ENCODE measurements at regions not wholly inside any gene's neighbourhood (a gene's known extent, or its start where the extent isn't known, plus 50 kb on each side); places are given as distances from the start of the nearest gene placed in this dataset.
"Not testable (repeated sequence)": the region's sequence is repeated elsewhere in the genome, so short reads cannot be mapped to it uniquely, and the experiment has no call there.

DNA sequence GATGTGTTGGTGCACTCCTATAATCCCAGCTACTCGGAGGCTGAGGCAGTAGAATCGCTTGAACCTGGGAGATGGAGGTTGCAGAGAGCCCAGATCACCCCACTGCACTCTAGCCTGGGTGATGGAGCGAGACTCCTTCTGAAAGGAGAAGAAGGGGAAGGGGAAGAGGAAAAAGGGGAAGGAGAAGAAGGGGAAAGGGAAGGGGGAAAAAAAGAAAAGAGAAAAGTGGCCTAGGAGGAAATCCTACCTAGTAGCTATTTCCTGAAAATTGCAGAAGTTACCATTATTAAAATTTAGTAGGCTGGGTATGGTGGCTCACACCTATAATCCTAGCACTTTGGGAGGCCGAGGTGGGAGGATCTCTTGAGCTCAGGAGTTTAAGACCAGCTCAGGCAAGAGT, 67.4 kb downstream of the ARRDC3 start:
- no peak for DNase-seq

DNA sequence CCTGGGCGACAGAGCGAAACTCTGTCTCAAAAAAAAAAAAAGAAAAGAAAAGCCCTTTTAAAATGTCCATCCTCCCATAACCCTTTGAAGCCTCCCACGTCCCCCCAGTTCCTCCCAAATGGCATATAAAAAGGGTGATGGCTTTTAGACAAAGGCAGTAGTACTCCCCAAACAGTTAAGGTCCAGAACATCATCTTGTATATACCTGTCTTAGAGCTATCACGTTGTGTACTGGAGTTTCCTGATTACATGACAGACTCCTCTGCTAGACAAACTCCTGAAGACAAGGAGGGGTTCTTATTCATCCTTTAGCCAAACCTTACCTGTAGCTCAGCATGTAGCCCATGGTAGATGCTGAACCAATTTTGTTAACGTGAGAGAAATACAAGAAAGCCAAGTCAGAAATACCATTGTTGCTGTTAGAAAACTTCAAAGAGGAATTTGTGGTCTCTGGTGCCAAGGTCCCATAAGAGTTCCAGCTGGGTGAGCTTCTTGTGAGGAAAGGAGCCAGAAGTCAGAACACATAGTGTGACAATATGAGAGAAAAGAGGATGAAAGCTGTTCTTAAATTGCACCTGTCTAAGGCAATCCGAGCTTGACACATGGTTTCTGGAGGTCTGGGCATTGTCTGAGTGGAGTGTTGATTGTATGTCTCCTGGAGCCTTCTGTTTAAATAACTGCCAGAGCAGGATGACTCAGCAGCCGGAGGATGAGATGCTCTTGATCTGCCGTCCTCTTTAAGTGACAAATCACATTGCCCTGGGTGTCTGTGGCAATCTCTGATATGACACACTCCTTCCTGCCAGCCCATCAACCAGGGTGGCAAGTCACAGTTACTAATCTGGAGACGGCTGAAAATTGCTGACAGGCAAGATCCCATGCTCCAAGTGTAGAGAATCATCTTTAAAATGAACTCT, 69.1 kb downstream of the ARRDC3 start:
- peak; percentile 30 for DNase-seq

DNA sequence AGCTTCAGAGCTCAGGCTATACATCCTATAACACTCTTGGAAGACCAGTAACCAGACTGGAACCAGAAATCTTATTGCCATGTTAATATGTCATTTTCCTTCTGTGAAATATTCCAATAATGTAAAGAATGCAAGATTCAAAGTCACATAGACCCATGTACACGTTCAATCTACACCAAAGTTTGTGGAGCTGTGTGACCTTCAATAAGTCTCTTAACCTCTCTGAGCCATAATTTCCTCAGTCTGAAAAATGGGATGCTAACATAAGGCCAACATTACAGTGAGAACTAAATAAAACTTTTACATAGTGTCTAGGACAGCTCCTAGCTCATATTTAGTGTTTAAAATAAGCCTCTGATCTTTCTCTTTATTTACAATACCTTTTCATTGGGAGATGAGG, 70.4 kb downstream of the ARRDC3 start:
- DNase-seq, result no peak

DNA sequence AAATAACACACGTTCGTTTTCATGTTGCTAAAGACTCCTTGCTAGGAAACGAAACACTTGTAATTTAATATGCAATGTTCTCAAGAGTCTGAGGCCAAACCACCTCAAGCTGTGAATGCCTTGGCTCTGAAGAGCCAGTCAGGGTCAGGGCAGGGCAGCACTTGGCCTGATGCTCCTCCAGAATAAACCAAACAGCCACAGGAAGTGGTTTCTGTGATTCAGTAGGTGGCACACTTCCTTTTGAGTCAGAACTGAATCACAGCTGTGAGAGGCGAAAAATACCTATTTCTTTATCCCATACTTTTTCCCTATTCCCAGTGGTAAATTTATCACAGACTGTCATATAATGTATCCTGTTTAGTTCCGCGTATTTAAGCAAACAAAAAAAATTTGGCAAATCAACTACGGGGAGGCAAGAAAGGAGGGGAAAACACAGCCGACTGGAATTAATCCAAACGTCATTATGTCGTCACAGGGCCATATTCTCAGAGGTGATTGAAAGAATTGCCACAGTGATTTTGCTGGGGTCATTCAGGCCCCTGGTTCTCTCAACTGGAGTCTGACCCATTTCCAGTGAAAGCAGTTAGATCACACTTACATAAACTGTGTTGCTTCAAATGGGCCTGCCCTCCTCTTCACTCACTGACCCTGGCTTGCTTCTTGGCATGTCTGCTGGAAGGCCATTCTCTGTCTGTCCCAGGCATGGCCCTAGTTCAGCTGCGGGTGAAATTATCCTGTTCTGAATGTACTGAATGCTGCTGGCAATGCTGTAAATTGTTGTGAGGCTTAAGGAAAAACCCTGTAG, 71.2 kb downstream of the ARRDC3 start:
- DNase-seq, result peak; percentile 31

DNA sequence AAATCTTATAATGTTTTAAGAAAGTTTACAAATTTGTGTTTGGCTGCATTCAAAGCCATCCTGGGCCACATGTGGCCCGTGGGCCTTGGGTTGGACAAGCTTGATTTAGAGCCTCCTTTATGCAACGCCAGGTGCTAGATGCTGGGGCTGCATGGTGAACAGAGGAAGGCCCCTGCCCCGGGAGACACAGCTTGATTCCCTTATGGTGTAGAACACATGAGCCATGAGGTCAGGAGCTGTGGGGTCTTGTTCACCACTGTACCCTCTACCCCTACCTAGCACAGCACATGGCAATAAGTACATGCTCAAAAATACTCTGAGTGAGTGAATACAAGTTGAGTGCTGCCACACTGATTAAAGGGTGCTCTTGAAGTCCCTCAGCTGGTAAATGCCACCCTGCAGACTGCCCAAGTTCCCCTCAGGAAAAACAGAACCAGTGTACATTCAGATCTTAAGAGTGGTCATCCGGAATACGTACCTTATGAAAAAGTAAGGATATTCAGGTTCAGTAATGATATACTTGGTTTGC, 71.9 kb downstream of the ARRDC3 start:
- no peak for DNase-seq

DNA sequence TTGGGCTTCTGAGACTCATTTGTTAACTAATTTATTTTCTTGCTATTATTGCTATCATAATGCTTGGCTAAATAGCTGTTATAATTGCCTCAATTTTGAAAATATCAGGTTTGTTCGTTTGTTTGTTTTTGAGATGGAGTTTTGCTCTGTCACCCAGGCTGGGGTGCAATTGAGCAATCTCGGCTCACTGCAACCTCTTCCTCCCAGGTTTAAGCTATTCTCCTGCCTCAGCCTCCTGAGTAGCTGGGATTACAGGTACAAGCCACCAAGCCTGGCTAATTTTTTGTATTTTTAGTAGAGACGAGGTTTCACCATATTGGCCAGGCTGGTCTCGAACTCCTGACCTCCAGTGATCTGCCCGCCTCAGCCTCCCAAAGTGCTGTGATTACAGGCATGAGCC, 75.0 kb downstream of the ARRDC3 start:
- DNase-seq, result not testable (repeated sequence)

DNA sequence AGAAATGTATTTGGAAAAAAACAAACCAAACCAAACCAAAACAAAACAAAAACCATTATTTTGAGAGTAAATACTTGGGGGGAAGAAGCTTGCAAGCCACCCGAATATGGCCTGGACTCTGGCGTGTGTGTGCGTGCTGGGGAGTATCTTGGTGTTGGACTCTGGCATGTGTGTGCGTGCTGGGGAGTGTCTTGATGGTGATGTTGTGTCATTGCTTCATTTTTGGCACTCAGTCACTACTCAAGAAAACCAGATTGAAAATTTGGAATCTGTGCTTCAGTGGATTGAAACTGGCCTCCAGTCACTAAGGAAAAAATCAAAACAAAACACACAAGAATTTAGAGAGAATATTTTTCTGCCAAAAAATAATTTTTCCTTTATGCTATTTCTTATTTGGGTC, 76.1 kb downstream of the ARRDC3 start:
- no peak for DNase-seq

DNA sequence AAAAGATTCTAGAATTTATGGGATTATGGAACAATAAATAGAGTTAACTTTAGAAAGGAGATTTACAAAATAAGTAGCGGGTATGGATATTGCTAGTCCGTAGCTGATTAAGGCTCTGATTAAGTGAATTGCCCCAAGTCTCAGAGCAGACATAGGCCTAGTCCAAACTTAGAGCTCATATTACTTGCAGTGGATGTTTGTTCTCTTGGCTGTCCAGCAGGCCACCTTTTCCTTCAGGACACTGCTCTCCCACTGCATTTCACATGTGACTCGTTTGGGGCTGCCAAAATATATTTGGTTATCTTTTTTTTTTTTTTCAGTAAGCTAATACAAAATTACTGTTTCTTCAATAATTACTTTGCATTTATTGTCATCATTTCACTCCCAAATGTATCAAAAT, 76.6 kb downstream of the ARRDC3 start:
- no peak for DNase-seq

DNA sequence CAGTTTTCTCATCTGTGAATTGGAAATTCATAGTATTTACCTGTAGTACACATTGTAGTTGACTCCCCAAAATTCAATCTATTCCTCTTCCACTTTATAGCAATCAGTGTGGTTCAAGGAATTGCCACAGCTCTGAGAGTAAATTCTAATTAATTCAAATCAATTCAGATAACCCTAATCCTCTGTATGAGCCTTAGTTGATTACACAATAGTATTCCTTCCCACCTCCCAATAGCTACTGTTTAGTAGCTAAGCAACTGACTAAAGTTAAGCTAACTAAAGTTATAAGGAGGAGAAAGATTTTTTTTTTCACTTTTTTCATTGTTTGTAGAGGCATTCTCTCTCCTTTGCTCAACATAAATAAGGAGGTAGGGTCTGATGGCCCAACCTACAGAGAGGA, 77.5 kb downstream of the ARRDC3 start:
- no peak for DNase-seq

DNA sequence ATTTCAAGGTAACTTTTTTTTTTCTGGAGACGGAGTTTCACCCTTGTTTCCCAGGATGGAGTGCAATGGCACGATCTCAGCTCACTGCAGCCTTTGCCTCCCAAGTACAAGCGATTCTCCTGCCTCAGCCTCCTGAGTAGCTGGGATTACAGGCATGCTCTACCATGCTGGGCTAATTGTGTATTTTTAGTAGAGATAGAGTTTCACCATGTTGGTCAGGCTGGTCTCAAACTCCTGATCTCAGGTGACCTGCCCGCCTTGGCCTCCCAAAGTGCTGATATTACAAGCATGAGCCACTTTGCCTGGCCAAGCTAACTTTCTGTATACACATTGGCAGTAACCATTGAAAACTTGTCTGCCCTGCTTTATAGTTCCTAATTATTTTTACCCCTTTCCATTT, 79.1 kb downstream of the ARRDC3 start:
- not testable (repeated sequence) for DNase-seq

DNA sequence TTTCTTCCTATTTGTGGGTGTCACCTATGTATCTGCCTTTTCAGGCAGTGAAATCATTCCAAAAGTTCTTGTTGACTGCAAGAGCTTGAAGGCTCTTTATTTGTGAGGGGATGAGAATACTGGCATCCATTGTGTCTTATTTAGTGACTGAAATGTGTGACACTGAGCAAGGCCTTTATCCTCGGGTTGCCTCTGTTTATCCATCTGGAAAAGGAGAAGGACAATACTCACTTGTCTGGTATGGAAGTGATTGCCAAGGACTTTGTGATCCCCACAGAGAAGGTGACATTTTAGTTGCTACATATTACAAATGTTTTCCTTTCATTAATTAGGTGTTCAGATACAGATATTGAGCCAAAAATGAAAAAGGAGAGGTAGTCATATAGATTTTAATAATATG, 80.2 kb downstream of the ARRDC3 start:
- DNase-seq, result no peak

DNA sequence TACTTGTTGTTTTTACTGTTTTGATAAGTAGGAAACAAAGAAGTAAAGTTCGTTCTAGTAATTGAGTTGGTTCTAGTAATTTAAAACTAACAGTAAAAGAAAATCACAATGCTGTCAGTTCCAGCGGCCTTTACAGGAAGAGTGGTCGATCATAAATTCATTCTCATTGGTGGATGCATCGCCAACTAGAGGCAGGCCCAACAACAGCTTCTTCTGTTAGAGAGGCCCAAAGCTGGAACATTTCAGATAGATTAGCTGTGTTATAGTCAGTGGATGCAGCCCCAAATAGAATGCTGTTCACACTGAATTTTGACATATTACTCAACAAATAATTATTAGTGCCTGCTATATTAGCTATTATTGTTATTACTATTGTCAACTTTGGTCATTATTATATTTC, 80.8 kb downstream of the ARRDC3 start:
- DNase-seq, result no peak

DNA sequence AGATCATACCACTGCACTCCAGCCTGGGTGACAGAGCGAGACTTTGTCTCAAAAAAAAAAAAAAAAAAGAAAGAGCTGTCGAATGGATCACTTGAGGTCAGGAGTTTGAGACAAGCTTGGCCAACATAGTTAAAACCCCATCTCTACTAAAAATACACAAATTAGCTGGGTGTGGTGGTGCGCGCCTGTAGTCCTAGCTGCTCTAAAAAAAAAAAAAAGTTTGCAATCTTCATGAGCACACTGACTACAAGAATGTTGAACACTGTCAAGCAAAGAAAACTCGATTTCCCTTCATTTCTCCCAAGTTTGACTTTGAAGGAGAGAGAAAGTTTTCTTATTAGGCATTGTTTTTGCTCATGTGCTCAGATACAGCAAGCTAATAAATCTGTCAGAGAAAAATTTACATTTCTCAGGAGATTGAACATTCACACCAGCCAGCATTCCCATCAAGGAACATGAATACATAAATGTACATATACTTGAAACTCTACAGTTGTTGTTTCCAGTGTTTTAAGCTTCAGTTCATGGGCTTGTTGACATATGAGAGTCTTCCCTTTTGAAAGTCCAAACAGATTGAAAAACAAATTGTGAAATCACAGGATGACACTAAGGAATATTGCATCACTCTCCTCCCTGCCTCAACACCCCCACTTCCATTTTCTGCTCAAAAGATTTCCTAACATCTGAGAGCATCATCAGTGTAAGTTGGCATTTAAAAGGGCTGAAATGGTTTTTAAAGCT, 81.8 kb downstream of the ARRDC3 start:
- no peak for DNase-seq

DNA sequence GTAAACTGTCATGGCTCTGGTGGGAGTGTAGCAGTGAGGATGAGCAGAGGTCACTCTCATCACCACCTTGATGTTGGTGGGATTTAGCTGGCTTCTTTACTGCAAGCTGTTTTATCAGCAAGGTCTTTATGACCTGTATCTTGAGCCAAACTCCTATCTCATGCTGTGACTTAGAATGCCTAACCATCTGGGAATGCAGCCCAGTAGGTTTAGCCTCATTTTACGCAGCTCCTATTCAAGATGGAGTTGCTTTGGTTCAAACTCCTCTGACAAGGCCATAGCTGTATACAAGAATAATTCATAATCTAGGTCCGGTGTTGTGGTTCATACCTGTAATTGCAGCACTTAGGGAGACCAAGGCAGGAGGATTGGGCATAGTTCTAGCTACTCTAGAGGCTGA, 85.1 kb downstream of the ARRDC3 start:
- no peak for DNase-seq

DNA sequence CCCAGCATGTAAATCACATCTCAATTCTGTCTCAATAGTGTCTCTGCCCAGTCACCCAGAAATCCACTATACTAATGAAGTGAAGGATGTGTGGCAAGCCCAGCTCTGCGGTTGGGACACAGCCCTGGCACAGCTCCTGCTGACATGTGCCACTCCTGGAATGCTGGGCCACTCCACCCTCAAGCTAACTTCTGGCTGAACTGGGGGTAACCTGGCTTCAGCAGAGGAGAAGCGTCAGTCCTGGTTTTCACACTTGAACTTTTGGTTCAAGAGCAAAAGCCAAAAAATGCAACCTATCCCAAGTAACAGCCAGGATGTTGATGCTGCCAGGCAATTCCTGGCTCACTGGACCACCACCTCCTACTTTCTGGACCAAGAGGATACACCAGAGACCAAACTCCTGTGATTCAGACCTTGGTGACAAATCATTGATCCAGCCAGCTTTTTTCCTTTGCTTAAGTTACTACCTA, 86.4 kb downstream of the ARRDC3 start:
- DNase-seq, result no peak

DNA sequence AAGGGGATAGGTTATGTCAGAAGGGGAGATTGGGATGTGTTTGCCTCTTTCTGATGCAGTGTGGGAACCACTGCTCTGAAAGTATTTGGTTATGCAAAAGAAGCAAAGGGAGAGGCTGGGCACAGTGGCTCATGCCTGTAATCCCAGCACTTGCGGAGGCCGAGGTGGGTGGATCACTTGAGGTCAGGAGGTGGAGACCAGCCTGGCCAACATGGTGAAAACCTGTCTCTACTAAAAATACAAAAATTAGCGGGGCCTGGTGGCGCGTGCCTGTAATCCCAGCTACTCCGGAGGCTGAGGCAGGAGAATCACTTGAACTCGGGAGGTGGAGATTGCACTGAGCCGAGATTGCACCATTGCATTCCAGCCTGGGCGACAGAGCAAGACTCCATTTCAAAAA, 87.0 kb downstream of the ARRDC3 start:
- DNase-seq, result not testable (repeated sequence)

DNA sequence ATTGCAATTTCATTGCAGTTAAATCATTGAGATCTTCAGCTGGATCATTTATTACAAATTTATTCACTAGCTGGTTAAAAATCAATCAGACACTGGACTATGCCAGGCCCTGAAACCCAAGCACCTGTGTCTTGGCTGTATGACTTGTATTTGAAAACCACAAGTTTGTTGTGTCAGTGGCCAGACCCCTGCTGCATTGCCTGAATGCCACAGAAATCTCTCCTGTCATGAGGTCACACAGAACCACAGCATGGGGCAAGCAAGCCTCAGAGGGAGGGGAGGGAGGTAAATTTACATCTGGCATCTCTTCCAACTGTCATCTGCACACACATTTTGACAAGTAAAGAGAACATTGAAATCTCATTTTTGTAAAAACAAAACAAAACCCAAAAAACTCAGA, 90.0 kb downstream of the ARRDC3 start:
- DNase-seq, result no peak

DNA sequence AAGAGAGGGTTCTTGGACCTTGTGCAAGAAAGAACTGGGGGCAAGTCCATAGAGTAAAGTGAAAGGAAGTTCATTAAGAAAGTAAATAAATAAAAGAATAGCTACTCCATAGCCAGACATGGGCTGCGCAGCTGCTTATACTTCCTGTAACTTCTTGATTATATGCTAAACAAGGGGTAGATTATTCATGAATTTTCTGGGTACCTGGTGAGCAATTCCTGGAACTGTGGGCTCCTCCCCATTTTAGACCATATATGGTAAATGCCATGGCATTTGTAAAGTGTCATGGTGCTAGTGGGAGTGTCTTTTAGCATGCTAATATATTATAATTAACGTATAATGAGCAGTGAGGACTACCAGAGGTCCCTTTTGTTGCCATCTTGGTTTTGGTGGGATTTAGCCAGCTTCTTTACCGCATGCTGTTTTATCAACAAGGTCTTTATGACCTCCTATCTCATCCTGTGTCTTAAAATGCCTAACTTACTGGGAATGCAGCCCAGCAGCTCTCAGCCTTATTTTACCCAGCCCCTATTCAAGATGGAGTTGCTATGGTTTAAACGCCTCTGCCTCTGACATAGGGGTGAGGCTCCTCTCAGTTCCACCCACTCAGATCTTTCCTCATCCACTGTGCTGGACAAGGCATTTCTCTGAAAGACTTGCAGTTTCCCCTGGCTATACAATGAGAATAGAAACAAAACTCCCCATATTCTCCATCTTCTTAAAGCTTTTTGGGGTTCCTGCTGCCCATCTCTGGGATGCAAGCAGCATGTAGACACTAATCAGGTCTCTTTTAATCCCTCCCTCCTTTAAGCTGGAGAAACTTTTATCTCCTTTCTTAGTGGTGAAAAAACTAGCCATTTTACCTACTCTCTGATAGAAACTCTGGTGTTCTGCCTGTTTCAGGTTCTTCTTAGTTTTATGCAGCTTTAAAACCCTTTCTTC, 91.2 kb downstream of the ARRDC3 start:
- DNase-seq, result no peak

DNA sequence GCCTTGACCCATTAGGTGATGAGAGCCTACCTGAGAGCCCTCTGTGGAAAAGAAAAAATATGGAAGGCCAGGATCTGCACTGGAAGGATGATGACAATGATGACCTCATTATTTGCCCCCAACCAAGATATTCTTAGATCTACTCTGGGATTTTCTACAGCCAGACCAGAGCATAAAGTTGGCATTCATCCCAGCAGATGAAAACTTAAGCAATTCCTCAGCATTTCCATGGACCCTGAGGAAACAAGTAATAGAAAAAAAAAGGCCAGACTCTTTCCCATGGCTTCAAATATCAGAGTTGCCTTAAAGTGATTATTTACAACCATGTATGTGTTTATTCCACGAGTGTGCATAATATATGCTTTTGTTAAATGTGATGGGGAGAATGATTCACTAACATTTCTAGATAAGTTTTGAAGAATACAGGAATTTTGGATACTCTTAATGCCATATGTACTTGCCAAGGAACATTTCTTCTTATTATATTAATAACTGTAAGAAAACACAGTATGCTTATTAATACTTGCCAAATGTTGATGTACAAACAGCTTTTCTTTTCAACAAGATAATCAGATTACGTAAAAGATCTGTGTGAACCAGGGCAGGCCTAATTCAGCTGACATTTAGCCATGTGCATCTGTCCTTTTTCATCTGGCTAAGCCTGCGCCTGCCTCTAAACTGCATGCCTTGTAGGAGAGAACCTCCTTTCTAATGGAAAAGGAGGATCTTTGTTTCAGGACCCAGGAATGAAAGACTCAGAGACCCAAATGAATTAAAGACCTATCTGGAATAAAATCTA, 94.8 kb downstream of the ARRDC3 start:
- no peak for DNase-seq

DNA sequence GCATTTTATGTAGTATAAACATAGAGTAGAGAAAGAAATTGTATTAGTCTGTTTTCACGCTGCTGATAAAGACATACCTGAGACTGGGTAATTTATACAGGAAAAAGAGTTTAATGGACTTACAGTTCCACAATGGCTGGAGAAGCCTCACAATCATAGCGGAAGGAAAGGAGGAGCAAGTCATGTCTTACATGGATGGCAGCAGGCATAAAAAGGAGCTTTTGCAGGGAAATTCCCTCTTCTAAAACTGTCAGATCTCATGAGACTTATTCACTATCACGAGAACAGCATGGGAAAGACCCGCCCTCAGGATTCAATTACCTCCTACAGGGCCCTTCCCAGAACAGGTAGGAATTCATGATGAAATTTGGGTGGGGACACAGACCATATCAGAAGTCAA, 98.1 kb downstream of the ARRDC3 start:
- not testable (repeated sequence) for DNase-seq

DNA sequence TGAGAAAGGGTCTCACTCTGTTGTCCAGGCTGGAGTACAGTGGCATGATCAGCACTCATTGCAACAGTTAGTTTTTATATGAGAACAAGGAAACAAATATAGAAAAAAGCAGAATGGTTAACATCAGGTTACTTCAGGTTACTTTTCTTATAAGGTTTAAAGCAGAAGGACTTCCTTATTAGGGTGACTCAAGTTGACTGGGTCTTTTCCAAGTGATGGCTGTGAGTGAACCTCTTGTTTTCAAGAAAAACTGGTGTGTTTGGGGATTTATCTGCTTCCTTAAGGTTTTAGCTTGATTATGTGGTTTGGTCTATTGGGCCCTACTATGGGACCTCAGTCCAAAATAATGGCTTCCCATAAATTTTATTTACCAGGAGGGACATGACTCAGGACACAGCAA, 99.2 kb downstream of the ARRDC3 start:
- DNase-seq, result no peak

Measured in NCI-H1092 treated with DMSO at 0.1 percent for 48 hours (cell line).